NOMO-1 treated with dmso at 0.1 percent for 144 hours (cell line): ENCODE measurements at regions not wholly inside any gene's neighbourhood (a gene's known extent, or its start where the extent isn't known, plus 50 kb on each side); places are given as distances from the start of the nearest gene placed in this dataset.
"Not testable (repeated sequence)": the region's sequence is repeated elsewhere in the genome, so short reads cannot be mapped to it uniquely, and the experiment has no call there.

Experiments used
- DNase-seq: peaks from one replicate; lab custom pipeline; 2025; ENCODE audit not compliant: unreplicated experiment; lab: John Stamatoyannopoulos, UW

GRCh38 chr14:106163812-106164211 lies 637.4 kb downstream of the TMEM121 start:
- DNase-seq, result not testable (repeated sequence)

GRCh38 chr14:106166232-106166631 lies 639.8 kb downstream of the TMEM121 start:
- DNase-seq, result no peak

GRCh38 chr14:106166650-106167204 lies 640.3 kb downstream of the TMEM121 start:
- DNase-seq, result no peak

- not testable (repeated sequence) for DNase-seq
Measured at GRCh38 chr14:106170163-106170658, 643.8 kb downstream of the TMEM121 start.

- DNase-seq, result no peak
Measured at GRCh38 chr14:106174206-106174605, 647.8 kb downstream of the TMEM121 start.

- DNase-seq, result not testable (repeated sequence)
Measured at GRCh38 chr14:106177266-106178246, 651.2 kb downstream of the TMEM121 start.

- no peak for DNase-seq
Measured at GRCh38 chr14:106179761-106180160, 653.4 kb downstream of the TMEM121 start.

GRCh38 chr14:106184771-106185170 lies 658.4 kb downstream of the TMEM121 start:
- not testable (repeated sequence) for DNase-seq

GRCh38 chr14:106185174-106185836 lies 658.9 kb downstream of the TMEM121 start:
- not testable (repeated sequence) for DNase-seq

- no peak for DNase-seq
Measured at GRCh38 chr14:106185837-106186233, 659.5 kb downstream of the TMEM121 start.

GRCh38 chr14:106187216-106187615 lies 660.8 kb downstream of the TMEM121 start:
- no peak for DNase-seq

GRCh38 chr14:106192701-106193100 lies 666.3 kb downstream of the TMEM121 start:
- DNase-seq, result not testable (repeated sequence)

GRCh38 chr14:106196459-106196858 lies 670.1 kb downstream of the TMEM121 start:
- DNase-seq, result not testable (repeated sequence)

- not testable (repeated sequence) for DNase-seq
Measured at GRCh38 chr14:106197264-106197663, 670.9 kb downstream of the TMEM121 start.

- DNase-seq, result no peak
Measured at GRCh38 chr14:106199097-106199496, 672.7 kb downstream of the TMEM121 start.

- no peak for DNase-seq
Measured at GRCh38 chr14:106200541-106201315, 674.3 kb downstream of the TMEM121 start.

GRCh38 chr14:106201376-106201775 lies 675.0 kb downstream of the TMEM121 start:
- no peak for DNase-seq

- no peak for DNase-seq
Measured at GRCh38 chr14:106203438-106203837, 677.1 kb downstream of the TMEM121 start.

GRCh38 chr14:106204063-106204462 lies 677.7 kb downstream of the TMEM121 start:
- no peak for DNase-seq

GRCh38 chr14:106207316-106207715 lies 680.9 kb downstream of the TMEM121 start:
- DNase-seq, result no peak

GRCh38 chr14:106208794-106209193 lies 682.4 kb downstream of the TMEM121 start:
- DNase-seq, result no peak
